Neural progenitor cell (in vitro differentiated cells): ENCODE measurements at regions not wholly inside any gene's neighbourhood (a gene's known extent, or its start where the extent isn't known, plus 50 kb on each side); places are given as distances from the start of the nearest gene placed in this dataset.

Experiments used
- DNase-seq: peaks from one replicate; pipeline ENCODE4 v3.0.0-alpha.2; 2016; ENCODE audit warnings: low spot score
- H2AFZ ChIP-seq: fragments of 200-600 bp; sonication (generic); replicated peaks from 2 replicates; pipeline ENCODE4 v1.6.1; 2016; ENCODE audit warnings: antibody characterized with exemption
- H3F3A ChIP-seq: fragments of 200-600 bp; sonication (generic); 2 replicates; pipeline ENCODE4 v1.6.1; 2016; ENCODE audit warnings: antibody characterized with exemption, low read depth
- H3K27ac ChIP-seq: fragments of 200-600 bp; sonication (generic); 2 replicates; pipeline ENCODE4 v1.5.1; 2016; ENCODE audit warnings: mild to moderate bottlenecking
- H3K27me3 ChIP-seq: fragments of 200-600 bp; sonication (generic); 2 replicates; pipeline ENCODE4 v1.6.1; 2016; ENCODE audit warnings: mild to moderate bottlenecking, moderate library complexity
- H3K36me3 ChIP-seq: fragments of 200-600 bp; sonication (generic); 2 replicates; pipeline ENCODE4 v1.5.1; 2016
- H3K4me1 ChIP-seq: fragments of 200-600 bp; sonication (generic); 2 replicates; pipeline ENCODE4 v1.6.1; 2016; ENCODE audit warnings: mixed run types
- H3K4me2 ChIP-seq: fragments of 200-600 bp; sonication (generic); 2 replicates; pipeline ENCODE4 v1.6.1; 2016
- H3K4me3 ChIP-seq: fragments of 200-600 bp; sonication (generic); 2 replicates; pipeline ENCODE4 v1.5.1; 2016
- H3K79me2 ChIP-seq: fragments of 200-600 bp; sonication (generic); 2 replicates; pipeline ENCODE4 v1.6.1; 2016; ENCODE audit warnings: low read depth
- H3K9ac ChIP-seq: fragments of 200-600 bp; sonication (generic); 2 replicates; pipeline ENCODE4 v1.6.1; 2016
- H3K9me3 ChIP-seq: fragments of 200-600 bp; sonication (generic); 2 replicates; pipeline ENCODE4 v1.5.1; 2016; ENCODE audit warnings: low read depth
- H4K20me1 ChIP-seq: fragments of 200-600 bp; sonication (generic); 2 replicates; pipeline ENCODE4 v1.6.1; 2016; ENCODE audit warnings: low read depth
- H3K27ac Mint-ChIP-seq: 3 replicates; pipeline ENCODE4 v1.8.0; 2021; ENCODE audit warnings: mixed read lengths
- H3K27me3 Mint-ChIP-seq: 2 replicates; pipeline ENCODE4 v1.8.0; 2022; ENCODE audit warnings: low read depth, mild to moderate bottlenecking, inconsistent platforms, moderate library complexity, mixed read lengths; ENCODE audit not compliant: insufficient read depth
- H3K36me3 Mint-ChIP-seq: 3 replicates; pipeline ENCODE4 v1.8.0; 2021; ENCODE audit warnings: mixed read lengths
- H3K4me1 Mint-ChIP-seq: 3 replicates; pipeline ENCODE4 v1.8.0; 2021; ENCODE audit warnings: mixed read lengths
- H3K4me3 Mint-ChIP-seq: 3 replicates; pipeline ENCODE4 v1.8.0; 2021; ENCODE audit warnings: mild to moderate bottlenecking, moderate library complexity, mixed read lengths
- H3K9me3 Mint-ChIP-seq: 3 replicates; pipeline ENCODE4 v1.8.0; 2020; ENCODE audit warnings: mixed read lengths
- CTCF ChIP-seq: fragments of 200-600 bp; sonication (generic); IDR thresholded peaks from 2 replicates; pipeline ENCODE4 v1.5.1; 2017; ENCODE audit warnings: antibody characterized with exemption, mild to moderate bottlenecking
- EZH2 ChIP-seq: fragments of 200-600 bp; sonication (generic); IDR thresholded peaks from 2 replicates; pipeline ENCODE4 v1.6.1; 2017; ENCODE audit warnings: antibody characterized with exemption, mild to moderate bottlenecking, moderate library complexity
- EZH2phosphoT487 ChIP-seq: fragments of 200-600 bp; sonication (generic); IDR thresholded peaks from 2 replicates; pipeline ENCODE4 v1.6.1; 2017; ENCODE audit warnings: antibody characterized with exemption

GRCh38 chr3:34038131-34038530, 239.7 kb downstream of the PDCD6IP start:
- Mint-ChIP-seq H3K4me1 (no peaks in the 10 kb centered on the region), H3K27me3 (peaks cover 4% of the 10 kb centered on the region), H3K4me3 (no peak overlapping the region), H3K36me3 (no peaks in the 10 kb centered on the region), H3K27ac (no peak overlapping the region), H3K9me3 (peaks cover 4% of the 10 kb centered on the region)
- no peak overlapping the region for H3K27ac ChIP-seq
- no peaks in the 10 kb centered on the region for H3F3A ChIP-seq
- no peaks in the 10 kb centered on the region for H3K27me3 ChIP-seq
- no peaks in the 10 kb centered on the region for H3K36me3 ChIP-seq
- H3K9ac ChIP-seq, result no peak overlapping the region
- no peaks in the 10 kb centered on the region for H3K9me3 ChIP-seq
- no peaks in the 10 kb centered on the region for H3K4me1 ChIP-seq
- no peak overlapping the region for H3K4me2 ChIP-seq
- DNase-seq, result no peak
- H4K20me1 ChIP-seq, result no peaks in the 10 kb centered on the region
- H3K4me3 ChIP-seq, result no peak overlapping the region
- no peaks in the 10 kb centered on the region for H3K79me2 ChIP-seq
- no peak overlapping the region for H2AFZ ChIP-seq
- no peak for TF ChIP-seq CTCF
- TF ChIP-seq EZH2, result no peak
- no peak for TF ChIP-seq EZH2phosphoT487

DNA sequence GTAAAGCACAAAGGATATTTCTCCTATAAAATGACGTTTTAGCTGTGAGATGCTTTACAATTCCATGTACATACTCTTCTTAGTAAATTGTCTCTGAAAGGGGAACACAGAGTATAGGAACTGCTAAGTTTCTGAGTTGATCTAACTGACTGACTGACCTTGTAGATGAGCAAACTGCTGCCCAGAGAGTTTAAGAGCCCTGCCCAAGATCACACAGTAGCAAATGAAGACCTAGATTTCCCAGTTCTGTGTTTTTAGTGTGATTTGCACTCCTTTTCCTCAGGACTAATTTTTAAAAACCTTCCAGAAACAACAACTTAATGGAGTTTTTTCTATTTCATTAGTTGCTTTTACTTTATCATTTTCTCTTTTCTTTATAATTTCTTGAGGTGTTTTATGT, 247.7 kb downstream of the PDCD6IP start:
- H3F3A ChIP-seq, result no peaks in the 10 kb centered on the region
- no peak overlapping the region for H3K4me3 Mint-ChIP-seq
- peaks cover 5% of the 10 kb centered on the region for H3K4me1 ChIP-seq
- TF ChIP-seq EZH2 (no peak), EZH2phosphoT487 (no peak), CTCF (no peak)
- H3K9me3 ChIP-seq, result no peaks in the 10 kb centered on the region
- peaks cover 7% of the 10 kb centered on the region for H3K27me3 Mint-ChIP-seq
- H3K27ac ChIP-seq, result no peak overlapping the region
- no peak overlapping the region for H3K9ac ChIP-seq
- peaks cover 13% of the 10 kb centered on the region for H3K4me1 Mint-ChIP-seq
- DNase-seq, result no peak
- no peak overlapping the region for H3K4me2 ChIP-seq
- no peaks in the 10 kb centered on the region for H3K79me2 ChIP-seq
- no peaks in the 10 kb centered on the region for H3K27me3 ChIP-seq
- H3K9me3 Mint-ChIP-seq, result peaks cover 8% of the 10 kb centered on the region
- H3K27ac Mint-ChIP-seq, result no peak overlapping the region
- H3K36me3 Mint-ChIP-seq, result no peaks in the 10 kb centered on the region
- H2AFZ ChIP-seq, result no peak overlapping the region
- no peaks in the 10 kb centered on the region for H4K20me1 ChIP-seq
- H3K4me3 ChIP-seq, result no peak overlapping the region
- H3K36me3 ChIP-seq, result no peaks in the 10 kb centered on the region

GRCh38 chr3:34053626-34054025, 255.2 kb downstream of the PDCD6IP start:
- no peak overlapping the region for H3K4me2 ChIP-seq
- no peak overlapping the region for H2AFZ ChIP-seq
- H3K27me3 ChIP-seq, result no peaks in the 10 kb centered on the region
- H3K9me3 ChIP-seq, result no peaks in the 10 kb centered on the region
- H3K27ac Mint-ChIP-seq, result no peak overlapping the region
- H3K36me3 ChIP-seq, result no peaks in the 10 kb centered on the region
- no peaks in the 10 kb centered on the region for H3K79me2 ChIP-seq
- H3K4me1 Mint-ChIP-seq, result no peaks in the 10 kb centered on the region
- H3K36me3 Mint-ChIP-seq, result no peaks in the 10 kb centered on the region
- H3K4me3 Mint-ChIP-seq, result no peak overlapping the region
- no peaks in the 10 kb centered on the region for H3F3A ChIP-seq
- peaks cover under 1% of the 10 kb centered on the region for H3K27me3 Mint-ChIP-seq
- H3K4me3 ChIP-seq, result no peak overlapping the region
- no peaks in the 10 kb centered on the region for H3K4me1 ChIP-seq
- peaks cover 4% of the 10 kb centered on the region for H3K9me3 Mint-ChIP-seq
- no peak overlapping the region for H3K27ac ChIP-seq
- TF ChIP-seq CTCF (no peak), EZH2 (no peak), EZH2phosphoT487 (no peak)
- no peak for DNase-seq
- no peaks in the 10 kb centered on the region for H4K20me1 ChIP-seq
- no peak overlapping the region for H3K9ac ChIP-seq
